ENCODE measurements at regions not wholly inside any gene's neighbourhood (a gene's known extent, or its start where the extent isn't known, plus 50 kb on each side); places are given as distances from the start of the nearest gene placed in this dataset.

- TF ChIP-seq TSHZ2 (CRISPR knock-in tag; IDR thresholded peaks at IDR 0.05) = peak; percentile 92
- TF ChIP-seq TCF4 (CRISPR knock-in tag; IDR thresholded peaks at IDR 0.05; ENCODE audit: borderline replicate concordance) = peak; percentile 99
- no peak for TF ChIP-seq POU6F1 (CRISPR knock-in tag; IDR thresholded peaks at IDR 0.05; ENCODE audit: borderline replicate concordance, low read depth)
These were observed 129.2 kb upstream of the IL12A start for GRCh38 chr3:159859424-159859823.

Measured in SK-N-SH treated with all-trans-retinoic acid at 6 μM for 48 hours (cell line).